GM21367 (cell line): ENCODE measurements at regions not wholly inside any gene's neighbourhood (a gene's known extent, or its start where the extent isn't known, plus 50 kb on each side); places are given as distances from the start of the nearest gene placed in this dataset.
"Not testable (repeated sequence)": the region's sequence is repeated elsewhere in the genome, so short reads cannot be mapped to it uniquely, and the experiment has no call there.

Source experiments
- ATAC-seq: cut with Tn5 transposase; IDR thresholded peaks from one replicate; pipeline ENCODE4 v1.9.1; 2021; ENCODE audit not compliant: unreplicated experiment

GRCh38 chrX:114095789-114096188 lies 488.1 kb upstream of the HTR2C start:
- no peak for ATAC-seq

DNA sequence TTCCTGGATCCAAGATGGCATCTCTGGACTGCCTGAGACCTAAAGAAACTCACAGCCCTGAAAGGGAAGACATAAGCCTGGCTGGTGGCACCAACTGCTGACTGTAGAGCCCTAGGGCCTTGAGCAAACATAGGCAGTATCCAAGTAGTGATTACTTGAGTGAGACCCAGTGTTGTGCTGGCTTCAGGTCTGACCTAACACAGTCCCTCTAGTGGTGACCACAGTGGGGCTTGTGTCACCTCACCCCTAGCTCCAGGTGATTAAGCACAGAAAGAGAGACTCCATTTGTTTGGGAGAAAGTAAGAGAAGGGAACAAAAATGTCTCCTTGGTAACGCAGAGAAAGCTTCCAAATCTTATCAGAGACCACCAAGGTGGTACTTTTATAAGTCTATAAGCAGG lies 496.3 kb upstream of the HTR2C start:
- no peak for ATAC-seq

DNA sequence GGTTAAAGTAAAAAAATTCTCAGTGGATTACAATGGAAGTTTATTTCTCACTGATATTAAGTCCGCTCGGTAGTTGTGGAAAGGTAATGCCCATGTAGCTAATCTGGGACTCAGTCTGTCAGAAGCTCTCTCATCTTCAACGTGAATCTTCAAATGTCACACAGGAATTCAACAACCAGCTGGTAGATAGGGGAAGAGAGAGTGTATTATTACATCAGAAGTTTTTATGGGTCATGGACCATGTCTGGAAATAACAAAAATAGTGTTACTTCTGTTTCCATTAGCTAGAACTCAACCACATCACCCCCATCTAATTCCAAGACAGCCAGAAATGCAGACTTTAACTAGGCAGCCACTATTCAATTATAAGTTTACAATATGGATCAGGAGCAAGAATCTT lies 506.1 kb upstream of the HTR2C start:
- ATAC-seq = no peak

DNA sequence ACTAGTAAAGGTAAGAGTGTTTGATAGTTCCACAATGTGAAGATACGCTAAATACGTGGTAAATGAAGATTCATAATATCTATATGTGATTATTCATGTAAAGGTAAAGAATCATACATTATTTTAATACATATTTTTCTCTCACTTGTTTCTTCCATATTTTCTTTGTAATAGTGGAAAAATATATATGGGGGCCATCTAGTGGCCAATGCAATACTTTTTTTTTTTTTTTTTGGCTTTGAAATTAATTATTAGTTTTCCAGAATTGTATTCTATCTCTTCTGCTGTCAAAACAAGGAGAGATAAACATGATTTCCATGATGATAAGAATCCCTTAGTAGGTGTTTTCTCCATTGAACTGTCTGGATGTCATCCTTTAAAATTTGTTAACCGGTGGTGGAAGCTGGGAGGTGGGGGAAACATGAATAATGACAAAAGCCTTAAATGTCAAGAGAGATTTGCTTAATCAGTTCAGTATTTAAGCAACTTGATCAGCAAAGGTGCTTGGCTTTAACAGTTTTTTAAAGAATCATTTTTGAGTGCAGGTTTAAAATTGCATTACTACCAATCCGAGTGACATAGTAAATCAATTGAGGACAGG lies 508.7 kb upstream of the HTR2C start:
- no peak for ATAC-seq

- ATAC-seq = no peak
These were observed 510.0 kb upstream of the HTR2C start for GRCh38 chrX:114073926-114074325.

GRCh38 chrX:114071412-114071811 lies 512.5 kb upstream of the HTR2C start:
- no peak for ATAC-seq

DNA sequence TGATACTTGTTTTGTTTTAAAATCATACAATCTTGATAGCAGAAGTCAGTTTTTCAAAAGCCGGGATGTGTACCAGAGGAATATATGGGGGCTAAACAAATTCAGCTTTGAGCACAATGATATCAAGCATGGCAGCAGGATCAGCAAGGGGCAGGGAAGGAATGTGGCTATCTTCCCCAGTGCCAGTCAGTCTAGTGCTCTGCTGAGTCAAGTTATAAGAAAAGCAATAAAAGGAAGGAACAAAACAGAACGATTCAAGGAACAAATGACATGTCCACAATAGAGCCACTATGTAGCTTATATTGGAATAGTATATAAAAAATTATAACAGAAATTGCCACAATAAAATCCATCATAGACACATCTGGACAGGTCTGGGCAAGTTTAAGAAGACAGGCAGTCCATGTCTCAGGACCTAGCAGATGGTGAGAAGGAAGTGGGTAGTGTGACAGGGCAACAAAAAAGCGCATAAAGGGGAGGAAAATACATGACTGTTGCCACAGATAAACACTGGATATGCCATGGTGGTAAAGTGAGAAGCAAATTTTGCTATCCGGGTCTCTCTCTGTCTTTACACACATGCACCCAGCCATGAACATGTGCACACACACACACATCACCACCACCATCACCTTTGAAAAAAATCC lies 518.2 kb upstream of the HTR2C start:
- no peak for ATAC-seq

GRCh38 chrX:114061226-114061625 lies 522.7 kb upstream of the HTR2C start:
- no peak for ATAC-seq

DNA sequence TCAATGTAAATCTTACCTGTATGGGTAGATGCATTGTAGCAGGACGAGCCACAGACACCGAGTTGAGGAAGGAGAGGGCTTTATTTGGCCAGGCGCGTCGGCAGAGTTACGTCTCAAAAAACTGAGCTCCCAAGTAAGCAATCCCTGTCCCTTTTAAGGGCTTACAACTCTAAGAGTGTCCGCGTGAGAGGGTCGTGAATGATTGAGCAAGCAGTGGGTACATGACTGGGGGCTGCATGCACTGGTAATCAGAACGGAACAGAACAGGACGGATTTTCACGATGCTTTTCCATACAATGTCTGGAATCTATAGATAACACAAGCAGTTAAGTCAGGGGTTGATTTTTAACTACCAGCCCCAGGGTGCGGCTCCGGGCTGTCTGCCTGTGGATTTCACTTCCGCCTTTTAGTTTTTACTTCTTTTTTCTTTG lies 524.9 kb upstream of the HTR2C start:
- no peak for ATAC-seq

DNA sequence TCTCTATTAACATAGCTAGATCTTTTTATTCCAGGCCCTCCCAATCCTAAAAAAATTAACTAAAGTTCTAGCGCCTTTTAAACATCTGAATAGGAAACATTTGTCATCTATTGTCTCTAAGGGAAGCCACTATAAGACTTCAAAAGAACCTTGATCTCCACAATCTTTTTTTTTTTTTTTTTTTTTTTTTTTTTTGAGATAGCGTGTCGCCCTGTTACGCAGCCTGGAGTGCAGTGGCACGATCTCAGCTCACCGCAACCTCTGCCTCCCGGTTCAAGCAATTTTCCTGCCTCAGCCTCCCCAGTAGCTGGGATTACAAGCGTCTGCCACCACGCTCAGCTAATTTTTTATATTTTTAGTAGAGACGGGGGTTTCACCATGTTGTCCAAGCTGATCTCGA lies 526.5 kb upstream of the HTR2C start:
- not testable (repeated sequence) for ATAC-seq

- ATAC-seq = no peak
These were observed 532.1 kb upstream of the HTR2C start for GRCh38 chrX:114051667-114052315.

GRCh38 chrX:114050075-114050796 lies 533.6 kb upstream of the HTR2C start:
- ATAC-seq = no peak

GRCh38 chrX:114049063-114049462 lies 534.8 kb upstream of the HTR2C start:
- no peak for ATAC-seq

DNA sequence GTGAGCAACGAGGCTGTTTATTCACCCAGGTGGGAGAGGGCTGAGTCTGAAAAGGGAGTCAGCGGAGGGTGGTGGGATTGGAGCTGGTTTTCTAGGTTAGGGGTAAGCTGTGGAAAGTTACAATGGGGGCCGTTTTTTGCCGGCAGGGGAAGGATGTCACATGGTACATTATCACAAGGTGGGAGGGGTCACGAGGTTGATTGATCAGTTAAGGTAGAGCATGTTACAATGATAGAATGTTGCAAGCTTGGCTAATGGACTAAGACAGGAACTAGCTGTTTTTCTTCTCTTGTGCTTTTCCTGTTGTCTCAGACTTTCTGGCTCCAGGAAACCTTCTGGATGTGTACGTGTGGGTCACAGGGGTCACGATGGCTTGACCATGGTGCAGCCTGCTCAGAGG lies 536.3 kb upstream of the HTR2C start:
- ATAC-seq = no peak

DNA sequence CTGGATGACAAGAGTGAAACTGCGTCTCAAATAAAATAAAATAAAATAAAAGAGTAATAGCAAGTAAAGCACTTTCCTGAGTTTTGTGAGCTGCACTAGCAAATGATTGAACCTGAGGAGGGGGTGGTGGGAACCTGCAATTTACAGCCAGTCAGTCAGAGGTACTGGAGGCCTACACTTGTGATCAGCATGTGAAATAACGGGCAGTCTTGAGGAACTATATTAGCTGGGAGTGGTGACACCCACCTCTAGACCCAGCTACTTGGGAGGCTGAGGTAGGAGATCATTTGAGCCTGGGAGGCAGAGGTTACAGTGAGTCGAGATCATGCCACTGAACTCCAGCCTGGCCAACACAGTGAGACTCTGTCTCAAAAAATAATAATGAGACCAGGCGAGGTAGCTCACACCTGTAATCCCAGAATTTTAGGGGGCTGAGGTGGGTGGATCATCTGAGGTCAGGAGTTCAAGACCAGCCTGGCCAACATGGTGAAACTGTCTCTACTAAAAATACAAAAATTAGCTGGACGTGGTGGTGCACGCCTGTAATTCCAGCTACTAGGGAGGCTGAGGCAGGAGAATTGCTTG lies 537.1 kb upstream of the HTR2C start:
- ATAC-seq = no peak

GRCh38 chrX:114041470-114041869 lies 542.4 kb upstream of the HTR2C start:
- ATAC-seq = not testable (repeated sequence)

DNA sequence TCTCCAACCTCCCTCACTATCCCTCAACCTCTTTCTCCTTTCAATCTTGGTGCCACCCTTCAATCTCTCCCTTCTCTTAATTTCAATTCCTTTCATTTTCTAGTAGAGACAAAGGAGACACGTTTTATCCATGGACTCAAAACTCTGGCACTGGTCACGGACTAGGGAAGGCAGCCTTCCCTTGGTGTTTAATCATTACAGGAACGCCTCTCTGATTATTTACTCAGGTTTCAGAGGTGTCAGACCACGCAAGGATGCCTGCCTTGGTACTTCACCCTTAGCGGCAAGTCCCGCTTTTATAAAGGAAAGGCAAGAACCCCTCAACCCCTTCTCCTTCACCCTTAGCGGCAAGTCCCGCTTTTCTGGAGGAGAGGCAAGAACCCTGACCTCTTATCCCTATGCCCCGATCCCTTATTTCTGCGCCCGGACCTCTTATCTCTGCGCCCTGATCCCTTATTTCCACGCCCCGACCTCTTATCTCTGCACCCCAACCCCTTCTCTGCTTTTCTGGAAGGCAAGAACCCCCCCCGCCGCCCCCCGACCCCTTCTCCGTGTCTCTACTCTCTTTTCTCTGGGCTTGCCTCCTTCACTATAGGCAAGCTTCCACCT lies 543.1 kb upstream of the HTR2C start:
- not testable (repeated sequence) for ATAC-seq

GRCh38 chrX:114040111-114040510 lies 543.8 kb upstream of the HTR2C start:
- not testable (repeated sequence) for ATAC-seq

DNA sequence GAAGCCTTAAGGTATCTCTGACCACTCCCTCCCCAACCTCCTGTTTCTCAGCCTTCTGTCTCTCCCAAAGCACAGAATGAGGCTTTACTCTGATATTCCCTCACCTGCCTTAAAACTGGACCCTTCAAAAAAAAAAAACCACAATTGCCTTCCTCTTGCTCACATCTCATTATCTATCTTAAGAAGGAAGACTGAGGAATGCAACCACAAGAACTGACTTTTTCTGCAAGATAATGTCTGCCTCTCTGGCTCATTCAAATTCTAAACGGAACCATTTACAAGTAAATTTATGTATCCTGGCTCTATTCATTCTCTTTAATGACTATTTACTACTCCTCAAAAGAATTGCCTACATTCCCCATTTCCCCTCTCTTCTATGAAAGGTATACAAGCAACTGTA lies 545.5 kb upstream of the HTR2C start:
- no peak for ATAC-seq

DNA sequence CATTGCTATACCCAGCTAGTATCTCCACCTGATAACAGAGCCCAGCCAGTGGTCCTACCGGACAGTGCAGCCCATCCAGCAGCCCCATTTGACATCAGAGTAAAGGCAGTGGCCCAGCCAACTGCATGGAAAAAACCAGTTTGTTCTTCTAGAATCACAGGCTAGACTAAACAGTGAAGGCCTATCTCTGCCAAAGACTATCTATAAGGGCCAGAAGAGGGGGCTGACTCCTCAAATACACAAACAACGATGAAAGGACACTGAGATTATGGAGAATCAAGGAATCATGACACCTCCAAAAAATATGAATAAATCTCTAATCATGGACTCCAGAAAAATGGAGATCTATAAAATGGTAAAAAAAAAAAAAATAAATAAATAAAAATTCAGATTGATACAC lies 546.4 kb upstream of the HTR2C start:
- ATAC-seq = no peak
